Loucy (cell line): ENCODE measurements at regions not wholly inside any gene's neighbourhood (a gene's known extent, or its start where the extent isn't known, plus 50 kb on each side); places are given as distances from the start of the nearest gene placed in this dataset.

ENCODE experiments used
- CTCF ChIP-seq: fragments of 200-600 bp; sonication (generic); conservative IDR thresholded peaks from 2 replicates; pipeline ENCODE4 v1.5.1; 2014; ENCODE audit warnings: mild to moderate bottlenecking, antibody characterized with exemption, low read length
- EZH2phosphoT487 ChIP-seq: fragments of 200-600 bp; IDR thresholded peaks from 2 replicates; pipeline ENCODE4 v1.6.1; 2018; ENCODE audit warnings: antibody characterized with exemption, mild to moderate bottlenecking, moderate library complexity, borderline replicate concordance

- TF ChIP-seq CTCF = no peak
- no peak for TF ChIP-seq EZH2phosphoT487
Measured at GRCh38 chrX:121216641-121217374, 169.4 kb downstream of the GLUD2 start.
